K562 (cell line): ENCODE measurements at regions not wholly inside any gene's neighbourhood (a gene's known extent, or its start where the extent isn't known, plus 50 kb on each side); places are given as distances from the start of the nearest gene placed in this dataset.

ENCODE experiments used
- ADNP ChIP-seq: fragments of 200-800 bp; sonication (Bioruptor generic); IDR thresholded peaks from 2 replicates; pipeline ENCODE4 v1.6.1; 2016; ENCODE audit warnings: missing genetic modification characterization, missing compliant biosample characterization
- BRD9 ChIP-seq: fragments of 450-650 bp; IDR thresholded peaks from 2 replicates; pipeline ENCODE4 v1.6.1; 2018; ENCODE audit warnings: low read depth; ENCODE audit not compliant: partially characterized antibody
- FOXK1 ChIP-seq: sonication (generic); formaldehyde crosslinking; IDR thresholded peaks from 2 replicates; pipeline ENCODE4 v1.8.0; 2022; ENCODE audit warnings: missing genetic modification reagents, mild to moderate bottlenecking, borderline replicate concordance
- HDAC2 ChIP-seq: fragments of 450-650 bp; IDR thresholded peaks from 2 replicates; pipeline ENCODE4 v1.6.1; 2016; ENCODE audit warnings: mild to moderate bottlenecking
- MAFK ChIP-seq: IDR thresholded peaks from 2 replicates; pipeline ENCODE4 v1.6.1; 2011; ENCODE audit warnings: low read length, improper control_type of control experiment
- MECOM ChIP-seq: fragments of 250-450 bp; sonication (Bioruptor Pico); IDR thresholded peaks from 2 replicates; pipeline ENCODE4 v1.8.0; 2022; ENCODE audit warnings: inconsistent platforms
- NFRKB ChIP-seq: fragments of 450-650 bp; IDR thresholded peaks from 2 replicates; pipeline ENCODE4 v1.6.1; 2016; ENCODE audit warnings: low read depth
- POU5F1 ChIP-seq: fragments of 150-350 bp; IDR thresholded peaks from 2 replicates; pipeline ENCODE4 v1.6.1; 2014; ENCODE audit warnings: borderline replicate concordance, low read length, low read depth, mild to moderate bottlenecking; ENCODE audit not compliant: partially characterized antibody
- RBM22 ChIP-seq: fragments of 200-400 bp; formaldehyde crosslinking; IDR thresholded peaks from 2 replicates; pipeline ENCODE4 v1.6.1; 2018; ENCODE audit warnings: low read length, low read depth; ENCODE audit not compliant: poor library complexity, severe bottlenecking
- ZFP1 ChIP-seq: fragments of 450-650 bp; formaldehyde crosslinking; IDR thresholded peaks from 2 replicates; pipeline ENCODE4 v1.4.0; 2020; ENCODE audit warnings: mild to moderate bottlenecking, mixed read lengths
- ZNF57 ChIP-seq: fragments of 450-650 bp; formaldehyde crosslinking; IDR thresholded peaks from 2 replicates; pipeline ENCODE4 v1.4.0; 2020; ENCODE audit warnings: mild to moderate bottlenecking, moderate library complexity
- TF ChIP-seq, protein P1 (sequence below), 2 experiments: fragments of 450-650 bp; IDR thresholded peaks; 2 replicates each; pipeline ENCODE4 v1.6.1; 2016; ENCODE audit warnings: mild to moderate bottlenecking in 2 of 2, borderline replicate concordance in 1 of 2, low read depth in 1 of 2, moderate library complexity in 1 of 2

GRCh38 chr22:49643466-49643865, 184.2 kb downstream of the BRD1 start (continued):
- TF ChIP-seq, protein P1, sequence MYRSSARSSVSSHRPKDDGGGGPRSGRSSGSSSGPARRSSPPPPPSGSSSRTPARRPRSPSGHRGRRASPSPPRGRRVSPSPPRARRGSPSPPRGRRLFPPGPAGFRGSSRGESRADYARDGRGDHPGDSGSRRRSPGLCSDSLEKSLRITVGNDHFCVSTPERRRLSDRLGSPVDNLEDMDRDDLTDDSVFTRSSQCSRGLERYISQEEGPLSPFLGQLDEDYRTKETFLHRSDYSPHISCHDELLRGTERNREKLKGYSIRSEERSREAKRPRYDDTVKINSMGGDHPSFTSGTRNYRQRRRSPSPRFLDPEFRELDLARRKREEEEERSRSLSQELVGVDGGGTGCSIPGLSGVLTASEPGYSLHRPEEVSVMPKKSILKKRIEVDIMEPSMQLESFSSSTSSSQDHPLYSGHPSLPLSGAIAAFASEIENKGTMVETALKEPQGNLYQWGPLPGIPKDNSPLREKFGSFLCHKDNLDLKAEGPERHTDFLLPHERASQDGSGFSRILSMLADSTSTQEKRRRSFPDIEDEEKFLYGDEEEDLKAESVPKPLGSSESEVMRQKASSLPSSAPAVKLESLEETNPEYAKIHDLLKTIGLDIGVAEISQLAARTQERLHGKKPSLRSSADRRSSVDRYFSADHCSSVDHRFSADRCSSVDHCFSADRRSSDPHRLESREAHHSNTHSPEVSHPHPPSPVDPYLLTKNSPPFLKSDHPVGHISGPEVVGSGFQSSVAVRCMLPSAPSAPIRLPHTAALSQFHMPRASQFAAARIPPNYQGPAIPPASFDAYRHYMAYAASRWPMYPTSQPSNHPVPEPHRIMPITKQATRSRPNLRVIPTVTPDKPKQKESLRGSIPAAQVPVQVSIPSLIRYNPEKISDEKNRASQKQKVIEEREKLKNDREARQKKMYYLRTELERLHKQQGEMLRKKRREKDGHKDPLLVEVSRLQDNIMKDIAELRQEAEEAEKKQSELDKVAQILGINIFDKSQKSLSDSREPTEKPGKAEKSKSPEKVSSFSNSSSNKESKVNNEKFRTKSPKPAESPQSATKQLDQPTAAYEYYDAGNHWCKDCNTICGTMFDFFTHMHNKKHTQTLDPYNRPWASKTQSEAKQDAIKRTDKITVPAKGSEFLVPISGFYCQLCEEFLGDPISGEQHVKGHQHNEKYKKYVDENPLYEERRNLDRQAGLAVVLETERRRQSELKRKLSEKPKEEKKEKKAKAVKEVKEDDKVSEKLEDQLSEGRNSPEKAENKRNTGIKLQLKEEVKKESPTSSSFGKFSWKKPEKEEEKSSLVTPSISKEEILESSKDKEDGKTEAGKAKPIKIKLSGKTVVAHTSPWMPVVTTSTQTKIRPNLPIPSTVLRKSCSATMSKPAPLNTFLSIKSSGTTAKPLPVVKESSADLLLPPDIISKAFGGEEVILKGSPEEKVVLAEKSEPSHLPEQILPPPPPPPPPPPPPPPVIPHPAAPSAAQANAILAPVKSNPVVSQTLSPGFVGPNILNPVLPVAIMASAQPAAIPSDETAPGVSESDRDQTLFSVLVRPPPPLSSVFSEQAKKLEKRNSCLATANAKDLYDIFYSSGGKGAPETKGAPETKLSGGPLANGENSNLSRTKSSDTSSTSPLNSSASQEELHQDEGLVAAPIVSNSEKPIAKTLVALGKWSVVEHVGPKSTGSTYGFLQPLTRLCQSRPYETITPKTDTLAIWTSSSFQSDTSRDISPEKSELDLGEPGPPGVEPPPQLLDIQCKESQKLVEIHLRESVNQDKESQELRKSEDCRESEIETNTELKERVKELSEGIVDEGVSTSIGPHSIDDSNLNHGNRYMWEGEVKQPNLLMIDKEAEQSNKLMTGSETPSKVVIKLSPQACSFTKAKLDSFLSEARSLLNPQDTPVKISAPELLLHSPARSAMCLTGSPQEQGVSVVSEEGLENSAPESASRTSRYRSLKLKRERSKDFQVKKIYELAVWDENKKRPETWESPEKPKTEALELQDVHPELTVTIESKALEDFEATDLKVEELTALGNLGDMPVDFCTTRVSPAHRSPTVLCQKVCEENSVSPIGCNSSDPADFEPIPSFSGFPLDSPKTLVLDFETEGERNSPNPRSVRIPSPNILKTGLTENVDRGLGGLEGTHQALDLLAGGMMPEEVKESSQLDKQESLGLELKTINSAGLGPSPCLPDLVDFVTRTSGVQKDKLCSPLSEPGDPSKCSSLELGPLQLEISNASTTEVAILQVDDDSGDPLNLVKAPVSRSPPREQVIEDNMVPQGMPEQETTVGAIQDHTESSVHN (IDR thresholded peaks at IDR 0.05; ENCODE audit: borderline replicate concordance in 1 of 2, low read depth in 1 of 2), result no peak
- TF ChIP-seq NFRKB (no peak), HDAC2 (no peak), ZFP1 (CRISPR knock-in tag) (no peak), POU5F1 (no peak), RBM22 (no peak), MECOM (CRISPR knock-in tag) (no peak), ADNP (tag) (no peak), MAFK (no peak), BRD9 (no peak), FOXK1 (CRISPR knock-in tag) (no peak), ZNF57 (CRISPR knock-in tag) (no peak)
